Ovary (tissue), 7 donors: ENCODE measurements at regions not wholly inside any gene's neighbourhood (a gene's known extent, or its start where the extent isn't known, plus 50 kb on each side); places are given as distances from the start of the nearest gene placed in this dataset.

Experiments
- DNase-seq, 5 donors: peaks; one replicate each; pipeline ENCODE4 v3.0.0-alpha.2; 2019 to 2020
- H3K27ac ChIP-seq, 2 donors: fragments of 200-600 bp; one replicate each; pipeline versions ENCODE4 v1.5.1 to v1.8.0; 2019 to 2022
- H3K27me3 ChIP-seq: fragments of 200-600 bp; one replicate; pipeline ENCODE4 v1.8.0; 2022
- H3K36me3 ChIP-seq: fragments of 200-600 bp; sonication (generic); one replicate; pipeline ENCODE4 v1.5.1; 2019
- H3K4me1 ChIP-seq: one replicate; pipeline ENCODE4 v1.8.1; 2013; ENCODE audit warnings: mild to moderate bottlenecking, moderate library complexity; ENCODE audit not compliant: insufficient read depth
- H3K4me3 ChIP-seq: fragments of 200-600 bp; sonication (generic); one replicate; pipeline ENCODE4 v1.5.1; 2017
- H3K9me3 ChIP-seq, 2 donors: fragments of 200-600 bp in 1 of 2; sonication (generic) in 1 of 2; one replicate each; pipeline versions ENCODE4 v1.5.1 to v1.8.1; 2013 to 2019; ENCODE audit warnings: mild to moderate bottlenecking in 1 of 2, moderate library complexity in 1 of 2
- EP300 ChIP-seq: sonication (generic); formaldehyde crosslinking; IDR thresholded peaks from one replicate; pipeline ENCODE4 v1.6.1; 2017; ENCODE audit warnings: antibody characterized with exemption
- POLR2A ChIP-seq: fragments of 450-650 bp; IDR thresholded peaks from one replicate; pipeline ENCODE4 v1.6.1; 2017; ENCODE audit warnings: antibody characterized with exemption, mild to moderate bottlenecking, moderate library complexity
- WGBS, 3 donors: extraction: QIAGEN DNeasy Blood & Tissue Kit in 1 of 3; methylation state at CpG; one replicate each; pipeline versions ENCODE4 v1.1.5 to v1.1.7; 2013 to 2017; 5-methylcytosine and 5-hydroxymethylcytosine counted together
- intact Hi-C, 4 donors: fragments of 100-400 bp; cut with DNase I; formaldehyde crosslinking; loops; one replicate each; pipeline versions ENCODE4 v1.11.0 to v1.15.1; 2022 to 2023
- TF ChIP-seq, protein P1 (sequence below), 3 donors: fragments of 450-650 bp in 2 of 3; fragments of 200-600 bp in 1 of 3; IDR thresholded peaks; one replicate each; pipeline versions ENCODE4 v1.5.1 to v1.8.0; 2016 to 2022; ENCODE audit warnings: antibody characterized with exemption in 3 of 3, mild to moderate bottlenecking in 1 of 3
- donor health status: DM: no; HTN: no; CAD: no; lungs with moderate emphysema.
- donor health status: DM: no; HTN: no; CAD: no.
- donor health status: Bipolar disorder and iron deficiency.
- donor health status: DM: no; HTN: no; CAD: no.
- donor health status: DM: yes; HTN: yes; CAD: no.

DNA sequence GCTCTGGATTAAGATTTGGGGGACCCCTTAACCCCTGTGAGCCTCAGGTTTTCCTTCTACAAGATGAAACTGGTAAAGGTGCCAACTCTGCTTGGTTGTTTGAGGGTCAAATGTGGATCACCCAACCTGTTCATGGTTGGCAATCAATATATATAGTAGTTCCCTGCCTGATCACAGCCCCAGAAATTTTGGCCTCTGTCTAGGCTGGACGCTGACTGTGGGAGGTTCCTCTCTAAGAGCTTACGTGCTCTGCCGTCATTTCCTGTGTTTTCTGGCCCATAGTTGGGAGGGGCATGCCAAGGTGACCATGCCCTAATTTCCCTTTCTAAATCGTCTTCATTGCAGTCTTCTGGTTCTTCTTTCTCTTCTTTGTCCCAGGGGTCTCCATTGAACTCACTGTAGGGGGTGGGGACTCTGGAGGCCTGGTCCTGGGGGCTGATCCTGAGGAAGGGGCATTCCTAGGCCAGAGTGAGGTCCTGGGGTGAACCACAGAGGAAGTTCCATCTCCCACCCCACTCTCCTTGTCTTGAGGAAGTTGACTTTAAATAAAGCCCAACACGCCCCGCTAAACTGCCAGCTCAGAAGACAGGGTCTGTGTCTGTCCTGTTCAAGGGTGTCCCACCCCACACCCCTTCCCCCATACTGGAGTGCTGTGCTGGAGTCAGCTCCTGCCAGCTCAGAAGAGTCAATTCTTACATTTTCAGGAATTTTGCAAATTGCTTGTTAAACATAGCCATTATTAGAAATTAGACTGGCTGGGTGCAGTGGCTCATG lies 98.9 kb upstream of the SDK1 start:
- H3K27ac ChIP-seq = no peak overlapping the region
- H3K4me3 ChIP-seq = no peak overlapping the region
- intact Hi-C loops = no loop called here
- no peaks in the 10 kb centered on the region for H3K36me3 ChIP-seq
- H3K4me1 ChIP-seq = no peaks in the 10 kb centered on the region
- DNase-seq = no peak
- no peaks in the 10 kb centered on the region for H3K9me3 ChIP-seq
- TF ChIP-seq, protein P1, sequence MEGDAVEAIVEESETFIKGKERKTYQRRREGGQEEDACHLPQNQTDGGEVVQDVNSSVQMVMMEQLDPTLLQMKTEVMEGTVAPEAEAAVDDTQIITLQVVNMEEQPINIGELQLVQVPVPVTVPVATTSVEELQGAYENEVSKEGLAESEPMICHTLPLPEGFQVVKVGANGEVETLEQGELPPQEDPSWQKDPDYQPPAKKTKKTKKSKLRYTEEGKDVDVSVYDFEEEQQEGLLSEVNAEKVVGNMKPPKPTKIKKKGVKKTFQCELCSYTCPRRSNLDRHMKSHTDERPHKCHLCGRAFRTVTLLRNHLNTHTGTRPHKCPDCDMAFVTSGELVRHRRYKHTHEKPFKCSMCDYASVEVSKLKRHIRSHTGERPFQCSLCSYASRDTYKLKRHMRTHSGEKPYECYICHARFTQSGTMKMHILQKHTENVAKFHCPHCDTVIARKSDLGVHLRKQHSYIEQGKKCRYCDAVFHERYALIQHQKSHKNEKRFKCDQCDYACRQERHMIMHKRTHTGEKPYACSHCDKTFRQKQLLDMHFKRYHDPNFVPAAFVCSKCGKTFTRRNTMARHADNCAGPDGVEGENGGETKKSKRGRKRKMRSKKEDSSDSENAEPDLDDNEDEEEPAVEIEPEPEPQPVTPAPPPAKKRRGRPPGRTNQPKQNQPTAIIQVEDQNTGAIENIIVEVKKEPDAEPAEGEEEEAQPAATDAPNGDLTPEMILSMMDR (IDR thresholded peaks at IDR 0.05) = no peak
- TF ChIP-seq POLR2A (no peak), EP300 (no peak)
- no peaks in the 10 kb centered on the region for H3K27me3 ChIP-seq
- 75 to 82% (median 76%) methylated on average over 6 of the region's 6 CpGs for WGBS, 3 donors

GRCh38 chr7:3204526-3204925 lies 96.5 kb upstream of the SDK1 start:
- intact Hi-C loops = no loop called here
- no peak overlapping the region for H3K4me3 ChIP-seq
- H3K27me3 ChIP-seq = no peaks in the 10 kb centered on the region
- H3K9me3 ChIP-seq = no peaks in the 10 kb centered on the region
- TF ChIP-seq POLR2A (no peak), EP300 (no peak)
- TF ChIP-seq, protein P1 (IDR thresholded peaks at IDR 0.05) = no peak
- WGBS, 3 donors = 90 to 96% (median 95%) methylated on average over 6 of the region's 6 CpGs
- no peaks in the 10 kb centered on the region for H3K4me1 ChIP-seq
- no peaks in the 10 kb centered on the region for H3K36me3 ChIP-seq
- no peak overlapping the region for H3K27ac ChIP-seq
- DNase-seq = no peak

DNA sequence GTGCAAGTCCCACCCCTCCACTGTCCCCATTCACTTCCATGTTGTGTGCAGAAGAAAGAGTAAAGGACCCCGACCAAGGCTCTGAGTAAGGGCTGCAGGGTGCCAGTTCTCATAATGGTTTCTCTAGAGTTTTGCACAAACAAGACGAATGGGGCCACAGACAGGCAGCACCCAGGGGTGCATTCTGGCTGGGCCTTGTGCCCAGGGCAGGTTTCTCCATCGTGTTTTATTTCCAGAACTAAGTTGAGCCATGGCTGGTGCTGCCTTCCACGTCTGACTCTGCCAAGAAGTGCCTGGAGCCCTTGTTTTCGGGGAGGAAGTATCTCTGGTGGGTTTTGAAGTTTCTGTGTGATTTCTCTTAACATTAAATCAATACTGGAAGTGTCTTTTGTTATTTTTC lies 95.0 kb upstream of the SDK1 start:
- Histone ChIP-seq H3K27ac (no peak overlapping the region), H3K4me3 (no peak overlapping the region), H3K9me3 (no peaks in the 10 kb centered on the region), H3K36me3 (no peaks in the 10 kb centered on the region), H3K4me1 (no peaks in the 10 kb centered on the region), H3K27me3 (no peaks in the 10 kb centered on the region)
- no peak for DNase-seq
- 69 to 77% (median 72%) methylated on average over 5 of the region's 5 CpGs for WGBS, 3 donors
- TF ChIP-seq EP300 (no peak), POLR2A (no peak)
- TF ChIP-seq, protein P1 (IDR thresholded peaks at IDR 0.05) = no peak
- intact Hi-C loops = no loop called here

GRCh38 chr7:3206771-3207191 lies 94.3 kb upstream of the SDK1 start:
- Histone ChIP-seq H3K9me3 (no peaks in the 10 kb centered on the region), H3K4me1 (no peaks in the 10 kb centered on the region), H3K4me3 (no peak overlapping the region), H3K27ac (no peak overlapping the region), H3K27me3 (no peaks in the 10 kb centered on the region), H3K36me3 (no peaks in the 10 kb centered on the region)
- WGBS, 3 donors = 87 to 96% (median 92%) methylated on average over 5 of the region's 5 CpGs
- DNase-seq = no peak
- no peak for TF ChIP-seq EP300
- TF ChIP-seq, protein P1 (IDR thresholded peaks at IDR 0.05) = no peak
- TF ChIP-seq POLR2A = no peak
- intact Hi-C loops = no loop called here
